Stomach (tissue), 4 donors: ENCODE measurements at regions not wholly inside any gene's neighbourhood (a gene's known extent, or its start where the extent isn't known, plus 50 kb on each side); places are given as distances from the start of the nearest gene placed in this dataset.

Experiments
- CTCF ChIP-seq, 7 experiments: fragments of 450-650 bp in 4 of 7; fragments of 200-600 bp in 3 of 7; sonication (generic) in 3 of 7; IDR thresholded peaks; one replicate each; pipeline ENCODE4 v1.5.1; 2016 to 2019; ENCODE audit warnings: antibody characterized with exemption in 7 of 7, control low read depth in 2 of 7, mild to moderate bottlenecking in 1 of 7
- POLR2A ChIP-seq, 4 donors: fragments of 450-650 bp; IDR thresholded peaks; one replicate each; pipeline ENCODE4 v1.6.1; 2016; ENCODE audit warnings: antibody characterized with exemption in 4 of 4, control low read depth in 2 of 4, mild to moderate bottlenecking in 1 of 4, moderate library complexity in 1 of 4
- POLR2AphosphoS5 ChIP-seq, 3 donors: sonication (generic); formaldehyde crosslinking; IDR thresholded peaks; one replicate each; pipeline ENCODE4 v1.6.1; 2016; ENCODE audit warnings: antibody characterized with exemption in 3 of 3

GRCh38 chr14:28652782-28653181 lies 113.8 kb upstream of the FOXG1 start:
- TF ChIP-seq CTCF (IDR thresholded peaks at IDR 0.05): no peak
- TF ChIP-seq POLR2A (IDR thresholded peaks at IDR 0.05): no peak
- TF ChIP-seq POLR2AphosphoS5 (IDR thresholded peaks at IDR 0.05): no peak
